ENCODE measurements at regions not wholly inside any gene's neighbourhood (a gene's known extent, or its start where the extent isn't known, plus 50 kb on each side); places are given as distances from the start of the nearest gene placed in this dataset.

DNA sequence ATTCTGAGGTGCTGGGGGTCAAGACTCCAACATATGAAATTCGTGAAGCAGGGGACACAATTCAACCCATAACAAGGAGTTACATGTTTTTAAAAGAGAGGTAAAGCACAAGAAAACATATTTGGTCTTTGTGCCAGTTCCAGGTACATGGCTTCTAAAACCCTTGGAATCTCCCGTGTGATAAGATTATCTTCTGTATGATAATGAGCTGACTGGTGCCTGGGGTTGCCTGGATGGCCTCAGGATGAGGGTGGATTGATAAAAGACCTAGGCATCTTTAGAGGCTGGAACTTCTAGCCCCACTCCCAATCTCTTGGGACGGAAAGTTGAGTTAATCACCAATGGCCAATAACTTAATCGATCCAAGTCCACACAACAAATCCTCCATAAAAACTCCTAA lies 87.0 kb downstream of the FAM217A start:
- H3K4me3 Mint-ChIP-seq, result no peak overlapping the region
- no peaks in the 10 kb centered on the region for H3K36me3 Mint-ChIP-seq
- DNase-seq, result no peak
- POLR2A ChIA-PET, result no interaction called here
- H3K4me1 Mint-ChIP-seq (ENCODE audit: low read depth), result peaks cover 11% of the 10 kb centered on the region
- H3K27me3 Mint-ChIP-seq, result no peaks in the 10 kb centered on the region
- no peak overlapping the region for H3K27ac Mint-ChIP-seq
- H3K9me3 Mint-ChIP-seq, result no peaks in the 10 kb centered on the region
- intact Hi-C loops (cut with micrococcal nuclease), result loop anchor here (1.0 kb wide), 1 partner anchor 250 kb away; no protein-coding TSS in a partner anchor
- CTCF ChIA-PET, result interaction anchor here (1.1 to 1.6 kb wide), 3 partner anchors 10 to 243 kb away, joined by 3 to 8 read pairs (median 3); no protein-coding TSS in a partner anchor

- ChIA-PET CTCF (interaction anchor here (1.1 to 5.2 kb wide), 4 partner anchors 12 to 248 kb away, joined by 3 to 28 read pairs (median 6); no protein-coding TSS in a partner anchor), POLR2A (no interaction called here)
- Mint-ChIP-seq H3K27ac (no peak overlapping the region), H3K4me3 (no peak overlapping the region), H3K36me3 (no peaks in the 10 kb centered on the region), H3K9me3 (no peaks in the 10 kb centered on the region), H3K27me3 (no peaks in the 10 kb centered on the region), H3K4me1 (ENCODE audit: low read depth) (peaks cover 6% of the 10 kb centered on the region)
- intact Hi-C loops (cut with micrococcal nuclease), result no loop called here
- no peak for DNase-seq
Observed at GRCh38 chr6:3996349-3996748, 82.6 kb downstream of the FAM217A start.

DNA sequence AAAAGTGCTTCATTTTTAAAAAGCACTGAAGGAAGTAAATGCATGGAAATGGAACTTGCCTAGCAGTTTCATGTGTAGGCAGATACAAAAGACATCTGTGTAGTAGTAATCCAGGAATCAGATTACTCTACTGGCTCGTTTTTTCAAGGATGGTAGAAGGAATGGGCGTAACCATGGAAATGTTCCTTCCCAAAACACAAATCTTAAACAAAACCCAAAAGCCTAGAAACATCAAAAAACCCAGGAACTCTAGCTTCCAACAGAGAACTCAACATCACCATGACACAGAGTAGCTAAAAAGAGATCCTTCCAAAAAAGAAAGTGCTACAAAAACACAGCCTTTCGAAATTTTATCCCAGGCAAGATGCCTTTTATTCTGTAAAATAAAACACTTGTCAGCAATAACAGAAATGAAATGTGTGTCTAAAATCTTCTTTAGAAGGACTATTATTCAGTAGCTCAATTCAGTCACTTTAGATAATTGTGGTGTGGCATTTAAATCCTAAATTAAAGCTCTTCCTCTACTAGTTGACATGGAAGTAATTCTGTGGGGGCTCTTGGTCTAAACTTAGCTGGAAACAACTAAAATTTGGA lies 81.7 kb downstream of the FAM217A start:
- POLR2A ChIA-PET, result no interaction called here
- intact Hi-C loops (cut with micrococcal nuclease), result no loop called here
- H3K36me3 Mint-ChIP-seq, result no peaks in the 10 kb centered on the region

GRCh38 chr6:3999800-4000661 lies 78.9 kb downstream of the FAM217A start:
- DNase-seq, result no peak
- ChIA-PET CTCF (interaction anchor here (1.0 to 5.2 kb wide), 2 partner anchors 22 to 257 kb away, joined by 6 to 28 read pairs; no protein-coding TSS in a partner anchor), POLR2A (no interaction called here)
- Mint-ChIP-seq H3K36me3 (peaks cover 3% of the 10 kb centered on the region), H3K27ac (no peak overlapping the region), H3K4me1 (ENCODE audit: low read depth) (peaks cover 21% of the 10 kb centered on the region), H3K9me3 (no peaks in the 10 kb centered on the region), H3K4me3 (no peak overlapping the region), H3K27me3 (no peaks in the 10 kb centered on the region)
- intact Hi-C loops (cut with micrococcal nuclease), result loop anchor here (10.0 kb wide), 1 partner anchor 725 kb away; no protein-coding TSS in a partner anchor

More for the DNA sequence above, 81.7 kb downstream of the FAM217A start:
- CTCF ChIA-PET, result interaction anchor here (0.8 to 5.2 kb wide), 8 partner anchors 10 to 265 kb away, joined by 3 to 28 read pairs (median 3); no protein-coding TSS in a partner anchor
- no peak overlapping the region for H3K4me3 Mint-ChIP-seq
- peaks cover 9% of the 10 kb centered on the region for H3K4me1 Mint-ChIP-seq (ENCODE audit: low read depth)
- no peaks in the 10 kb centered on the region for H3K9me3 Mint-ChIP-seq
- no peak overlapping the region for H3K27ac Mint-ChIP-seq
- no peaks in the 10 kb centered on the region for H3K27me3 Mint-ChIP-seq
- DNase-seq, result no peak

DNA sequence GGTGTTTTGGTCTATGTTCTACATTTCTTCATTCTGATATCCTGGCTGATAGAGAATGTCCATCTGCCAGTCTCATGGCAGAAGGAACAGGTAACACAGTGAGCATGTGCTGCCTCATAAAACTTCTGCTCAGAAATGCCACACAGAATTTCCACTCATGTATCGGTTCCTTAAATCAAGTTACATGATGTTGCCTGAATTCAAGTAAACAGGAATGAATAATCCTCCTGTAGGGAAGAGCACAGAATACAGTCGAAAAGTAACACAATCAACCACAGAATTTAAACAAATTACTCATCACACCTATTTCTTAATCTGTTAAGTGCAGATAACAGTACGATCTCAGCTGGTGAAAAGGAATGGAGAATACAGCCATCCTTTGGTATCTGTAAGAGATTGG lies 74.7 kb downstream of the FAM217A start:
- no peak overlapping the region for H3K27ac Mint-ChIP-seq
- H3K4me3 Mint-ChIP-seq, result no peak overlapping the region
- ChIA-PET POLR2A (no interaction called here), CTCF (no interaction called here)
- H3K9me3 Mint-ChIP-seq, result no peaks in the 10 kb centered on the region
- no peaks in the 10 kb centered on the region for H3K27me3 Mint-ChIP-seq
- peaks cover 6% of the 10 kb centered on the region for H3K36me3 Mint-ChIP-seq
- no peak for DNase-seq
- H3K4me1 Mint-ChIP-seq (ENCODE audit: low read depth), result peaks cover 30% of the 10 kb centered on the region
- intact Hi-C loops (cut with micrococcal nuclease), result loop anchor here (10.0 kb wide), 1 partner anchor 729 kb away; no protein-coding TSS in a partner anchor

DNA sequence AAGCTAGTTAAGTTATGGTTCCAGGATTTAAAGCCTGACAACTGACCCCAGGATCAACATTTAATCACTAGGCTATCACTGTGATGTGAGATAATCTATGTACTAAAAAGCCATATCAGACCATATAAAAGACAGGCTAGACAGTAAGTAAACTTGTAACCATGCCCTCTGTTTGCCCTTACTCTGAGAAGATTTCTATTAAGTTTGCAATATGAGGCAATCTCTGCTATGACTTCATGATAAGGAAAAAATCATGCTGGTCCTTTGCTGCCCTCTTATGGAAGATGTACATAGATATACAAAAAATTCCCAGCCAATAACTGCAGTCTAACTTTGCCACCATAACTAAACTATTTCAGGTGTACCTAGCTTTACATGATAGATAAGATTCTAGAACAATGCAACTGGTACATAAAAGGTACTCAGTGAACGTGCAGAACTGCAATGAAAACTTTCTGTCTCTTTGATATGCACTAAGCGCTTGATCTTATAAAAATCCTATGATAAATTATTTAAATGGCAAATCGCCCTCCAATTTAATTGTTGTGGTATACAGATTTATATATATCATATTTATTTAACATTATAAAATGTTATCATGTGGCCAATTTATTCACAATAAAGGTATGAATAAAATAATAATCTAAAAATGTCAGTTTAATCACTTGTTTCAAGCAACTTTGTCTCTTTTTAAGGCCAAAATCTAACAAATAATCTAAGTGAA lies 70.5 kb downstream of the FAM217A start:
- intact Hi-C loops (cut with micrococcal nuclease), result loop anchor here (10.0 kb wide), 1 partner anchor 734 kb away; no protein-coding TSS in a partner anchor
- Mint-ChIP-seq H3K27ac (no peak overlapping the region), H3K27me3 (no peaks in the 10 kb centered on the region), H3K36me3 (peaks cover 11% of the 10 kb centered on the region), H3K4me3 (no peak overlapping the region), H3K9me3 (no peaks in the 10 kb centered on the region), H3K4me1 (ENCODE audit: low read depth) (peaks cover 53% of the 10 kb centered on the region)
- ChIA-PET POLR2A (interaction anchor here (1.5 kb wide), 1 partner anchor 10 kb away, joined by 3 read pairs; no protein-coding TSS in a partner anchor), CTCF (interaction anchor here (0.6 to 3.3 kb wide), 14 partner anchors 9 to 276 kb away, joined by 3 to 19 read pairs (median 6); partner anchors contain the start of gene FAM50B)
- no peak for DNase-seq

GRCh38 chr6:4009486-4009885 lies 69.5 kb downstream of the FAM217A start:
- POLR2A ChIA-PET, result interaction anchor here (1.5 to 1.6 kb wide), 2 partner anchors 9 kb away, joined by 3 to 4 read pairs; no protein-coding TSS in a partner anchor
- Mint-ChIP-seq H3K27ac (no peak overlapping the region), H3K4me3 (no peak overlapping the region), H3K36me3 (peaks cover 13% of the 10 kb centered on the region), H3K27me3 (no peaks in the 10 kb centered on the region), H3K4me1 (ENCODE audit: low read depth) (peaks cover 50% of the 10 kb centered on the region), H3K9me3 (no peaks in the 10 kb centered on the region)
- intact Hi-C loops (cut with micrococcal nuclease), result loop anchor here (10.0 kb wide), 1 partner anchor 735 kb away; no protein-coding TSS in a partner anchor
- DNase-seq, result no peak
- CTCF ChIA-PET, result interaction anchor here (0.7 to 3.3 kb wide), 9 partner anchors 8 to 267 kb away, joined by 3 to 19 read pairs (median 4); a partner anchor contains a TSS

GRCh38 chr6:4010048-4010447 lies 68.9 kb downstream of the FAM217A start:
- intact Hi-C loops (cut with micrococcal nuclease), result loop anchor here (1.0 to 10.0 kb wide), 2 partner anchors 8 to 1165 kb away; partner anchors contain the start of gene SERPINB1

GRCh38 chr6:4010689-4011090 lies 68.2 kb downstream of the FAM217A start:
- ChIA-PET POLR2A (interaction anchor here (0.6 to 1.6 kb wide), 2 partner anchors 8 to 10 kb away, joined by 3 to 4 read pairs; a partner anchor contains a TSS), CTCF (interaction anchor here (0.8 to 3.3 kb wide), 4 partner anchors 11 to 162 kb away, joined by 3 to 13 read pairs (median 3); partner anchors contain the start of gene FAM50B)
- Mint-ChIP-seq H3K27me3 (no peaks in the 10 kb centered on the region), H3K36me3 (peaks cover 10% of the 10 kb centered on the region), H3K4me3 (peak overlapping the region; percentile 7), H3K27ac (peak overlapping the region; percentile 68), H3K4me1 (ENCODE audit: low read depth) (peaks cover 55% of the 10 kb centered on the region), H3K9me3 (no peaks in the 10 kb centered on the region)
- intact Hi-C loops (cut with micrococcal nuclease), result loop anchor here (1.0 to 10.0 kb wide), 2 partner anchors 8 to 1166 kb away; partner anchors contain the start of gene SERPINB1
- peak; percentile 49 for DNase-seq

More at GRCh38 chr6:4010048-4010447, 68.9 kb downstream of the FAM217A start:
- peaks cover 53% of the 10 kb centered on the region for H3K4me1 Mint-ChIP-seq (ENCODE audit: low read depth)
- no peaks in the 10 kb centered on the region for H3K9me3 Mint-ChIP-seq
- POLR2A ChIA-PET, result interaction anchor here (0.6 to 1.6 kb wide), 2 partner anchors 8 to 11 kb away, joined by 3 to 4 read pairs; a partner anchor contains a TSS
- peaks cover 12% of the 10 kb centered on the region for H3K36me3 Mint-ChIP-seq
- no peaks in the 10 kb centered on the region for H3K27me3 Mint-ChIP-seq
- CTCF ChIA-PET, result interaction anchor here (0.8 to 3.3 kb wide), 4 partner anchors 11 to 113 kb away, joined by 3 to 13 read pairs (median 4); a partner anchor contains a TSS
- H3K27ac Mint-ChIP-seq, result no peak overlapping the region
- H3K4me3 Mint-ChIP-seq, result no peak overlapping the region
- no peak for DNase-seq

DNA sequence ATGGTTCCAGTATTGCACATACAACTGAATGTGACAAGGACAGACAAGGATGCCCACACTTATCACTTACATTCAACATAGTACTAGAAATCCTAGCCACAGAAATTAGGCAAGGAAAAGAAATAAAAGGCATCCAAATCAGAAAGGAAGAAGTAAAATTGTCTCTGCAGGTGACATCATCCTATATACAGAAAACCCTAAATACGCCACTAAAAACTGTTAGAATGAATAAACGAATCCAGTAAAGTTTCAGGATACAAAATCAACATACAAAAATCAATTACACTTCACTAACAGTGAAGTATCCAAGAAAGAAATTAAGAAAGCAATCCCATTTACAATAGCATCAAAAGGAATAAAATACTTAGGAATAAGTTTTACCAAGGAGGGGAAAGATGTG lies 66.1 kb downstream of the FAM217A start:
- ChIA-PET CTCF (interaction anchor here (2.0 kb wide), 1 partner anchor 22 kb away, joined by 8 read pairs; no protein-coding TSS in a partner anchor), POLR2A (no interaction called here)
- Mint-ChIP-seq H3K36me3 (peaks cover 10% of the 10 kb centered on the region), H3K9me3 (no peaks in the 10 kb centered on the region), H3K4me3 (no peak overlapping the region), H3K27ac (no peak overlapping the region), H3K4me1 (ENCODE audit: low read depth) (peaks cover 69% of the 10 kb centered on the region), H3K27me3 (no peaks in the 10 kb centered on the region)
- intact Hi-C loops (cut with micrococcal nuclease), result loop anchor here (10.0 kb wide), 1 partner anchor 1168 kb away; the partner anchor contains the start of gene SERPINB1
- no peak for DNase-seq
